Islet precursor cell (in vitro differentiated cells): ENCODE measurements at regions not wholly inside any gene's neighbourhood (a gene's known extent, or its start where the extent isn't known, plus 50 kb on each side); places are given as distances from the start of the nearest gene placed in this dataset.

ENCODE experiments used
- DNase-seq: peaks from one replicate; pipeline ENCODE4 v3.0.0-alpha.2; 2018

DNA sequence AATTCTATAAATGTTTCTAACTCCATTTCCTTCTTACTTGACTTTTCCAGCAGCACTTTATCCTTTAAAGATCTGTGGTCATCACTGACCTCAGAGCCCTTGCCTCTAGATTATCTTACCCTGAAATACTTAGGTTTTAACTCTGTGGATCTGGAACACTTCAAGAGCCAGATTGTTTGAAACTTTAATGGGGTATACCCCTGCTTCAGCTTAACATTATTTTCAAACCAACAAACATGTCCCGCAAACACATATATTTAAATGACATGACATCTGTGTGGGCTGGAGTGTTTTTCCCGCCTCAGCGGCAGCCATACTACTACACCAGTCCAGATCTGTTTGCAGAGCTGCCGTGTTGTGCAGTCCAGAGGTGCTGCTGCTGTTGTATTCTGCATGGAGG is 252.0 kb upstream of the TPM1 start:
- DNase-seq: peak; percentile 54

GRCh38 chr15:62791694-62792093 is 250.9 kb upstream of the TPM1 start:
- peak; percentile 66 for DNase-seq

- peak; percentile 86 for DNase-seq
Measured at GRCh38 chr15:62792986-62793751, 249.4 kb upstream of the TPM1 start.

- DNase-seq: no peak
Measured at GRCh38 chr15:62793752-62794144, 248.8 kb upstream of the TPM1 start.

DNA sequence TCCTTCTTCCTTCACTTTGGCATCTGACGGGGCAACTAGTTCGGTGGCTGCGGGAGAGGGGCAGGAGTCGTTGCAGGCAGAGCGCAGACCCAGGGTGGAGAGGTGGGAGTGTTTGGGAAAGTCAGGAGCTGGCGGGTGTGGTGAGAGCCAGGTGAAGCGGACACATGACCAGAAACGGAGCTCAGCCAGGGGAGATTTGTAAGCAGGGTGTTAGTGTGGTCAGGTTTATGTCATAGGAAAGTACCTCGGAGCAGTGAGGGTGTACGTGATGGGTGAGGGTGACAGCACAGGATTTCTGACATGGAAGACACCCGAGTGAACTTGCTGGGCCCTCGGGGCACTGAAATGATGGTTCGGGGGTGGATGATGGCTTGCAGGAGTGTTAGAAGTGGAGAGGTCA is 247.4 kb upstream of the TPM1 start:
- peak; percentile 68 for DNase-seq

DNA sequence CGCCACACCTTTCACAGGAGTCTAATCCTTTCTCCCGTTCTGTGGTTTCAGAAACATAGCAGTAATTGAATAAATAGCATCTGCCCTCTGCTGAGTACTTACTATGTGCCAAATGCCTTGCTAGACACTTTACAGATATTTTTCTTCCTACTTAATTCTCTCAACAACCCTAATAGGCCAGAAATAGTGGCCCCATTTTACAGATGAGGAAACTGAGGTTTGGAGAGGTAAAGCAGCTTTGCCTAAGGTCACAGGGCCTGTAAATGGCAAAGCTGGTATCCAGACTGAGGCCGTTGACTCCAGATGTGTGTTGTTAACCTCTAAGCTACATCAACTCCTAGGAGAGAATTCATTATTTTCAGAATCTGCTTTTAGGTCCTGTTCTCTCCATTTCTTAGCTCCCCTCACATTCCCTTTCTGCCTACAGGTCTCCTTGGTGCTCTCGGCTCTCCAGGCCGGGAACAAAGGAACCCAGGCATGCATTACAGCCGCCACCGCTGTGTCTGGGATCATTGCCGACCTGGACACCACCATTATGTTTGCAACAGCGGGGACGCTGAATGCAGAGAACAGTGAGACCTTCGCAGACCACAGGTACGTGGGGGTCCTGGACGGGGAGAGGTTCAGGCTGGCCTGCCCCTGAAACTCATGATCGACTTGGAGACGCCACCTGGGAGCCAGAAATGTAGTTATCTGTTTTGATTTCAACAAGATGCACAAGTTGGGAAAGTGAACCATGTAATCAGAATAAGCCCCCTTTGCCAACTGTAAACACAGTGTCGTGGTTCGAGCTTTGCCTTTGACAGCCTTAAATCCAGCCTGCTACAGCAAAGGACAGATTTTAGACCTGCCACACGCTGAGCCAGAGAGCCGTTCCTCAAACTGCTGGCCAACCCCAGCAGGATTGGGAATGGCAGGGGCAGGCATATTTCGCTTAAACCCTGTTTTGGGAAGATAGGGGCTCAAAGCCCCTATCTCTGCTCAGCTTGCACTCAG is 246.5 kb upstream of the TPM1 start:
- DNase-seq: no peak

DNA sequence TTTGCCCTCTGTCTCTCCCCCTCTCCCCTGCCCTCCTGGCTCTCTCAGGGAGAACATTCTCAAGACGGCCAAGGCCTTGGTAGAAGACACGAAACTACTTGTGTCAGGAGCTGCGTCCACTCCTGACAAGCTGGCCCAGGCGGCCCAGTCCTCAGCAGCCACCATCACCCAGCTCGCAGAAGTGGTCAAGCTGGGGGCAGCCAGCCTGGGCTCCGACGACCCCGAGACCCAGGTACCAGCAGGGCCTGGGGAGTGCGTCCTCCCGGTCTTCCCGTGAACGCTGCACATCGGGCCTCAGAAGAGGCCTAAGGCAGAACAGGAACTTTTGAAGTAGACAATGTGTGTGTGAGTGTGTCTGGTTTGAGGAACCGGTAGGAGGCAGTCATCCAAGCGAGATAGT is 245.4 kb upstream of the TPM1 start:
- no peak for DNase-seq

DNA sequence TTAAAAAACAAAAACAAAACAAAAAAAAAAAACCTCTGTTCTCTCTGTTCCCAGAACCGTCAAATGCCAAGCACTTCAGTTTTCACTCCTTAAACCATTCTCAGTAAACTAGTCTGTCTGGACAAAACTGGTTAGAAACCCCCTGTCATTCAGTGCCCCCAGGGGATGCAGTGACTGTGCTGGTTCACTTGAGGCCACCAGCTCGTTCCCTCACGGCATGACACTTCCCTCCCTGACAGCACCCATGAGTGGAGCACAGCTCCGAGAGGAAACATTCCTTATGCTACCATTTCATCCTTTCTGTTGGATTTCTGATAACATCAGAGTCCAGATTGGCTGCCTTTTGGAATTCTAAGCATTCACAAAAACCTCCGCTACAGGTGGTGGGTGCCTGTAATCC is 244.0 kb upstream of the TPM1 start:
- DNase-seq: peak; percentile 88

GRCh38 chr15:62799037-62799436 is 243.5 kb upstream of the TPM1 start:
- DNase-seq: no peak

GRCh38 chr15:62799919-62800318 is 242.6 kb upstream of the TPM1 start:
- no peak for DNase-seq

GRCh38 chr15:62802612-62803011 is 239.9 kb upstream of the TPM1 start:
- no peak for DNase-seq

GRCh38 chr15:62803856-62804400 is 238.6 kb upstream of the TPM1 start:
- DNase-seq: no peak

- DNase-seq: no peak
Measured at GRCh38 chr15:62805502-62805901, 237.0 kb upstream of the TPM1 start.

DNA sequence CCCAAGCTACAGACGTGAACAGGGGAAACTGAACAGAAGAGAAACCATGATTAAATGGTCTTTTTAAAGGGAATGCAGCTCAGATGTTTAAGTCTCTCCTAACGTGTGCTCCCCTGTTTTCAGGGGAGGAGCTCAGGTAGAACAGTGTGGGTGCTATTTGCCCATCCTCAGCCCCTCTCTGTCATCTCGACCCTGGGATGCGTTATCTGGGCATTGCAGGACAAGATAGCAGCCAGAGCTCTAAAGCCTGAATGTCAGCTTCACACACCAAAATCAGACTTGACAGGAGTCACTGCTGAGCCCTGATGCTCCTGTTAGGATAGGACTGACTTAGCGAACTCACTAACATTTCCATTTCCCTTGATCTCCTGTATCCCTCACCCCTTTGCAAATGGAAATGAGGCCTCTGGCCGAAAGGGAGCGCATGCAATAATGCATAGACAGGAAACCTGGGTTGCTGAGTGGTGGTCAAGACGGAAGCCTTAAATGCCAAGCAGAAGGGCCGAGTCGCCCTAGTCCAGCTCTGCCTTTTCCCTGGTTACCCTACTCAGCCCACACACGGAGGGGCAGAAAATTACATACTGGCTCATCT is 234.9 kb upstream of the TPM1 start:
- no peak for DNase-seq

GRCh38 chr15:62809115-62809967 is 233.2 kb upstream of the TPM1 start:
- peak; percentile 79 for DNase-seq

DNA sequence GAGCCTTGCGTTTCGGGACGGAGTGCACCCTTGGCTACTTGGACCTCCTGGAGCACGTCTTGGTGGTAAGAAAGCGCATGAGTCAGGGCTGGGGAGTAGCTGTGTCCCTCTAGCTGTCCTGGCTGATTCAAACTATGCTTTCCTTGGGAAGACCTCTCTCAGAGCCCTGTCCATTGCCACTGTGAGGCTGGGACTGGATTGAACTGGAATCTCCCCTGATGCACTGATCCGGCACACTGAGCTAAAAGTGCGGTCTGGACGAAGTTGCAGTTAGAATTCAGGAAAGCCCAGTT is 232.6 kb upstream of the TPM1 start:
- no peak for DNase-seq

- no peak for DNase-seq
Measured at GRCh38 chr15:62812515-62812835, 230.1 kb upstream of the TPM1 start.

GRCh38 chr15:62816342-62817069 is 226.0 kb upstream of the TPM1 start:
- DNase-seq: no peak

DNA sequence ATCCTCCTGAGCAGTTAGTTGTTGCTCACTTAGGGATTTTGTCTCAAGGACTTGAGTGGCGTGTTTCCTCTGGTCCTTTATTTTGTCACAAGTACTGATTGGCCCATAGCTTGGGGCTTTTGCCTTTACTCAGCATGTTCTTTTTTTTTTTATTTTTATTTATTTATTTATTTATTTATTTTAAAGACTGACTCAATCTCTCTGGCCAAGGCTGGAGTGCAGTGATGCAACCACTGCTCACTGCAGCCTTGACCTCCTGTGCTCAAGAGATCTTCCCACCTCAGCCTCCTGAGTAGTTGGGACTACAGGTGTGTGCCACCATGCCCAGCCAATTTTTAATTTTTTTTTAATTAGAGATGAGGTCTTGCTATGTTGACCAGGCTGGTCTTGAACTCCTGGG is 223.9 kb upstream of the TPM1 start:
- DNase-seq: no peak

- no peak for DNase-seq
Measured at GRCh38 chr15:62821384-62822131, 221.0 kb upstream of the TPM1 start.

- no peak for DNase-seq
Measured at GRCh38 chr15:62822228-62822627, 220.3 kb upstream of the TPM1 start.
